ENCODE measurements at regions not wholly inside any gene's neighbourhood (a gene's known extent, or its start where the extent isn't known, plus 50 kb on each side); places are given as distances from the start of the nearest gene placed in this dataset.

- no peak for DNase-seq
Measured at GRCh38 chr3:67774676-67775075, 120.3 kb upstream of the SUCLG2 start.

GRCh38 chr3:67765575-67765974 is 111.2 kb upstream of the SUCLG2 start:
- DNase-seq: no peak

GRCh38 chr3:67745296-67745695 is 90.9 kb upstream of the SUCLG2 start:
- DNase-seq: no peak

- no peak for DNase-seq
Measured at GRCh38 chr3:67744699-67745098, 90.3 kb upstream of the SUCLG2 start.

- no peak for DNase-seq
Measured at GRCh38 chr3:67739851-67740250, 85.4 kb upstream of the SUCLG2 start.

- DNase-seq: no peak
Measured at GRCh38 chr3:67737906-67738865, 83.8 kb upstream of the SUCLG2 start.

GRCh38 chr3:67737140-67737539 is 82.7 kb upstream of the SUCLG2 start:
- DNase-seq: no peak

- DNase-seq: no peak
Measured at GRCh38 chr3:67733269-67733950, 79.0 kb upstream of the SUCLG2 start.

- DNase-seq: no peak
Measured at GRCh38 chr3:67724434-67724833, 70.0 kb upstream of the SUCLG2 start.

- no peak for DNase-seq
Measured at GRCh38 chr3:67723863-67724262, 69.5 kb upstream of the SUCLG2 start.

GRCh38 chr3:67719333-67719732 is 64.9 kb upstream of the SUCLG2 start:
- no peak for DNase-seq

- DNase-seq: no peak
Measured at GRCh38 chr3:67715971-67716370, 61.6 kb upstream of the SUCLG2 start.

GRCh38 chr3:67713764-67714469 is 59.5 kb upstream of the SUCLG2 start:
- DNase-seq: no peak

- DNase-seq: no peak
Measured at GRCh38 chr3:67712259-67712658, 57.8 kb upstream of the SUCLG2 start.

GRCh38 chr3:67710396-67710795 is 56.0 kb upstream of the SUCLG2 start:
- no peak for DNase-seq

- DNase-seq: no peak
Measured at GRCh38 chr3:67706934-67707333, 52.5 kb upstream of the SUCLG2 start.

- no peak for DNase-seq
Measured at GRCh38 chr3:67704322-67704721, 49.9 kb upstream of the SUCLG2 start.
